Body of pancreas (tissue), 4 donors: ENCODE measurements at regions not wholly inside any gene's neighbourhood (a gene's known extent, or its start where the extent isn't known, plus 50 kb on each side); places are given as distances from the start of the nearest gene placed in this dataset.

ENCODE experiments used
- CTCF ChIP-seq, 7 experiments: fragments of 450-650 bp in 4 of 7; fragments of 200-600 bp in 3 of 7; sonication (generic) in 3 of 7; IDR thresholded peaks; one replicate each; pipeline ENCODE4 v1.5.1; 2016 to 2019; ENCODE audit warnings: antibody characterized with exemption in 7 of 7
- POLR2A ChIP-seq, 3 donors: fragments of 450-650 bp; IDR thresholded peaks; one replicate each; pipeline ENCODE4 v1.6.1; 2016; ENCODE audit warnings: antibody characterized with exemption in 3 of 3, mild to moderate bottlenecking in 2 of 3

- TF ChIP-seq CTCF (IDR thresholded peaks at IDR 0.05), result no peak
- TF ChIP-seq POLR2A (IDR thresholded peaks at IDR 0.05), result no peak
These were observed 958.0 kb upstream of the CNTN5 start for GRCh38 chr11:98062714-98063113.
